ENCODE measurements at regions not wholly inside any gene's neighbourhood (a gene's known extent, or its start where the extent isn't known, plus 50 kb on each side); places are given as distances from the start of the nearest gene placed in this dataset.

- TF ChIP-seq CTCF (conservative IDR thresholded peaks at IDR 0.05) (no peak), EZH2 (IDR thresholded peaks at IDR 0.05; ENCODE audit: low read depth) (no peak)
Observed at GRCh38 chr5:9838916-9839315, 208.8 kb upstream of the TAS2R1 start.
